NT2/D1 (cell line): ENCODE measurements at regions not wholly inside any gene's neighbourhood (a gene's known extent, or its start where the extent isn't known, plus 50 kb on each side); places are given as distances from the start of the nearest gene placed in this dataset.

Experiments
- SUZ12 ChIP-seq: IDR thresholded peaks from 2 replicates; pipeline ENCODE4 v1.6.1; 2011; ENCODE audit not compliant: insufficient read length, insufficient read depth; ENCODE audit errors: extremely low read depth
- YY1 ChIP-seq: IDR thresholded peaks from 2 replicates; pipeline ENCODE4 v1.6.1; 2011; ENCODE audit not compliant: insufficient read length, insufficient read depth
- ZNF274 ChIP-seq: IDR thresholded peaks from 2 replicates; pipeline ENCODE4 v1.6.1; 2011; ENCODE audit warnings: mild to moderate bottlenecking, low read depth, low read length

DNA sequence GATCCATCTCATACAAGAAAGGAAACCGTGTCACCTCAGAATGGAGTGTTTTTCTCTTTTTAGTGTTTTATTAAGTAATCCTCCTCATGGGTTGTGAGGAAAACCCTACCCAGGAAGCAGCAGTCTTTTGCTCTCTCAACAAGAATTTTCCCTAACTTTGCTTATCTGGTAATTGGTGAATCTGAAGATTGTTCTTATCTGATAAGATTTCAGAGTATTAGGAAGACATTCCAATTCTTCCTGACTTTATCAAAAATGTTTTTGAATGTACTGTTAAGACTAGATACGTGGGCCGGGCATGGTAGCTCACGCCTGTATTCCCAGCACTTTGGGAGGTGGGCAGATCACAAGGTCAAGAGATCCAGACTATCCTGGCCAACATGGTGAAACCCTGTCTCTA is 86.0 kb downstream of the PHLDA1 start:
- TF ChIP-seq YY1 (no peak), SUZ12 (no peak), ZNF274 (no peak)
